T-helper 1 cell treated with Interleukin-12 subunit alpha and Interleukin-12 subunit beta and Interleukin-4 antibody, amounts not matched to agents 30 μg/mL and 1 μg/mL, for 36 hours (primary cell): ENCODE measurements at regions not wholly inside any gene's neighbourhood (a gene's known extent, or its start where the extent isn't known, plus 50 kb on each side); places are given as distances from the start of the nearest gene placed in this dataset.
"Not testable (repeated sequence)": the region's sequence is repeated elsewhere in the genome, so short reads cannot be mapped to it uniquely, and the experiment has no call there.

Experiments
- H3K27ac Mint-ChIP-seq: one replicate; pipeline ENCODE4 v1.8.0; 2021; ENCODE audit warnings: mild to moderate bottlenecking, mixed read lengths
- H3K27me3 Mint-ChIP-seq: one replicate; pipeline ENCODE4 v1.8.0; 2021; ENCODE audit warnings: low read depth, mixed read lengths
- H3K36me3 Mint-ChIP-seq: one replicate; pipeline ENCODE4 v1.8.0; 2021; ENCODE audit warnings: low read depth, mixed read lengths
- H3K4me1 Mint-ChIP-seq: one replicate; pipeline ENCODE4 v1.8.0; 2021; ENCODE audit warnings: low read depth, mixed read lengths
- H3K4me3 Mint-ChIP-seq: one replicate; pipeline ENCODE4 v1.8.0; 2021; ENCODE audit warnings: mild to moderate bottlenecking, moderate library complexity, mixed read lengths
- H3K9me3 Mint-ChIP-seq: one replicate; pipeline ENCODE4 v1.8.0; 2021; ENCODE audit warnings: mixed read lengths

GRCh38 chr6:3532296-3532916 is 75.6 kb upstream of the SLC22A23 start:
- Mint-ChIP-seq H3K4me3 (no peak overlapping the region), H3K9me3 (no peaks in the 10 kb centered on the region), H3K36me3 (no peaks in the 10 kb centered on the region), H3K4me1 (no peaks in the 10 kb centered on the region), H3K27ac (no peak overlapping the region), H3K27me3 (peaks cover 3% of the 10 kb centered on the region)

- Mint-ChIP-seq H3K27me3 (peaks cover 3% of the 10 kb centered on the region), H3K9me3 (no peaks in the 10 kb centered on the region), H3K36me3 (no peaks in the 10 kb centered on the region), H3K4me1 (no peaks in the 10 kb centered on the region), H3K27ac (no peak overlapping the region), H3K4me3 (no peak overlapping the region)
Observed at GRCh38 chr6:3531481-3531880, 74.6 kb upstream of the SLC22A23 start.

GRCh38 chr6:3530515-3530914 is 73.7 kb upstream of the SLC22A23 start:
- Mint-ChIP-seq H3K27me3 (no peaks in the 10 kb centered on the region), H3K4me1 (no peaks in the 10 kb centered on the region), H3K27ac (no peak overlapping the region), H3K9me3 (no peaks in the 10 kb centered on the region), H3K36me3 (no peaks in the 10 kb centered on the region), H3K4me3 (no peak overlapping the region)

- no peaks in the 10 kb centered on the region for H3K4me1 Mint-ChIP-seq
- H3K4me3 Mint-ChIP-seq: no peak overlapping the region
- H3K36me3 Mint-ChIP-seq: no peaks in the 10 kb centered on the region
- H3K27ac Mint-ChIP-seq: no peak overlapping the region
- no peaks in the 10 kb centered on the region for H3K27me3 Mint-ChIP-seq
- H3K9me3 Mint-ChIP-seq: no peaks in the 10 kb centered on the region
Observed at GRCh38 chr6:3529721-3530120, 72.9 kb upstream of the SLC22A23 start.

GRCh38 chr6:3529232-3529631 is 72.4 kb upstream of the SLC22A23 start:
- no peak overlapping the region for H3K4me3 Mint-ChIP-seq
- H3K27me3 Mint-ChIP-seq: no peaks in the 10 kb centered on the region
- H3K27ac Mint-ChIP-seq: no peak overlapping the region
- H3K36me3 Mint-ChIP-seq: no peaks in the 10 kb centered on the region
- no peaks in the 10 kb centered on the region for H3K4me1 Mint-ChIP-seq
- H3K9me3 Mint-ChIP-seq: no peaks in the 10 kb centered on the region

GRCh38 chr6:3528081-3528671 is 71.3 kb upstream of the SLC22A23 start:
- not testable (repeated sequence) for H3K4me3 Mint-ChIP-seq, H3K27me3 Mint-ChIP-seq, H3K9me3 Mint-ChIP-seq, H3K27ac Mint-ChIP-seq, H3K36me3 Mint-ChIP-seq, H3K4me1 Mint-ChIP-seq

- no peaks in the 10 kb centered on the region for H3K36me3 Mint-ChIP-seq
- no peak overlapping the region for H3K27ac Mint-ChIP-seq
- H3K4me1 Mint-ChIP-seq: no peaks in the 10 kb centered on the region
- H3K27me3 Mint-ChIP-seq: no peaks in the 10 kb centered on the region
- H3K4me3 Mint-ChIP-seq: no peak overlapping the region
- no peaks in the 10 kb centered on the region for H3K9me3 Mint-ChIP-seq
Observed at GRCh38 chr6:3527651-3527977, 70.8 kb upstream of the SLC22A23 start.

GRCh38 chr6:3526962-3527650 is 70.3 kb upstream of the SLC22A23 start:
- Mint-ChIP-seq H3K27me3 (no peaks in the 10 kb centered on the region), H3K9me3 (no peaks in the 10 kb centered on the region), H3K4me1 (no peaks in the 10 kb centered on the region), H3K27ac (no peak overlapping the region), H3K4me3 (no peak overlapping the region), H3K36me3 (no peaks in the 10 kb centered on the region)

- H3K9me3 Mint-ChIP-seq: no peaks in the 10 kb centered on the region
- H3K27me3 Mint-ChIP-seq: no peaks in the 10 kb centered on the region
- H3K4me1 Mint-ChIP-seq: no peaks in the 10 kb centered on the region
- no peaks in the 10 kb centered on the region for H3K36me3 Mint-ChIP-seq
- no peak overlapping the region for H3K4me3 Mint-ChIP-seq
- H3K27ac Mint-ChIP-seq: no peak overlapping the region
Observed at GRCh38 chr6:3525915-3526314, 69.1 kb upstream of the SLC22A23 start.

GRCh38 chr6:3524456-3524855 is 67.6 kb upstream of the SLC22A23 start:
- Mint-ChIP-seq H3K4me3 (no peak overlapping the region), H3K27ac (no peak overlapping the region), H3K4me1 (no peaks in the 10 kb centered on the region), H3K27me3 (no peaks in the 10 kb centered on the region), H3K9me3 (no peaks in the 10 kb centered on the region), H3K36me3 (no peaks in the 10 kb centered on the region)

- H3K9me3 Mint-ChIP-seq: no peaks in the 10 kb centered on the region
- H3K36me3 Mint-ChIP-seq: no peaks in the 10 kb centered on the region
- H3K27me3 Mint-ChIP-seq: no peaks in the 10 kb centered on the region
- H3K27ac Mint-ChIP-seq: no peak overlapping the region
- H3K4me3 Mint-ChIP-seq: no peak overlapping the region
- H3K4me1 Mint-ChIP-seq: no peaks in the 10 kb centered on the region
Observed at GRCh38 chr6:3523966-3524365, 67.1 kb upstream of the SLC22A23 start.

- Mint-ChIP-seq H3K4me1 (no peaks in the 10 kb centered on the region), H3K4me3 (no peak overlapping the region), H3K36me3 (no peaks in the 10 kb centered on the region), H3K27ac (no peak overlapping the region), H3K9me3 (no peaks in the 10 kb centered on the region), H3K27me3 (peaks cover 1% of the 10 kb centered on the region)
Observed at GRCh38 chr6:3523271-3523670, 66.4 kb upstream of the SLC22A23 start.

- Mint-ChIP-seq H3K27me3 (peaks cover 3% of the 10 kb centered on the region), H3K36me3 (no peaks in the 10 kb centered on the region), H3K27ac (no peak overlapping the region), H3K4me1 (no peaks in the 10 kb centered on the region), H3K4me3 (no peak overlapping the region), H3K9me3 (no peaks in the 10 kb centered on the region)
Observed at GRCh38 chr6:3522561-3523260, 65.9 kb upstream of the SLC22A23 start.

- no peak overlapping the region for H3K4me3 Mint-ChIP-seq
- H3K36me3 Mint-ChIP-seq: no peaks in the 10 kb centered on the region
- no peak overlapping the region for H3K27ac Mint-ChIP-seq
- no peaks in the 10 kb centered on the region for H3K4me1 Mint-ChIP-seq
- no peaks in the 10 kb centered on the region for H3K9me3 Mint-ChIP-seq
- H3K27me3 Mint-ChIP-seq: peaks cover 3% of the 10 kb centered on the region
Observed at GRCh38 chr6:3520281-3521230, 63.7 kb upstream of the SLC22A23 start.
